Heart left ventricle (tissue), 16 donors: ENCODE measurements at regions not wholly inside any gene's neighbourhood (a gene's known extent, or its start where the extent isn't known, plus 50 kb on each side); places are given as distances from the start of the nearest gene placed in this dataset.

Experiments
- ATAC-seq, 4 donors: fragments of 200-7000 bp; cut with Tn5 transposase; one replicate each; pipeline ENCODE4 v1.9.1; 2020 to 2022; ENCODE audit warnings: moderate library complexity in 4 of 4, mild to moderate bottlenecking in 3 of 4, moderate number of reproducible peaks in 1 of 4
- DNase-seq, 5 donors: peaks; one replicate each; pipeline ENCODE4 v3.0.0-alpha.2; 2020
- H3K27ac ChIP-seq, 12 donors: fragments of 200-600 bp; sonication (generic) in 4 of 12; one replicate each; pipeline versions ENCODE4 v1.5.0 to v1.8.0; 2016 to 2022; ENCODE audit warnings: mild to moderate bottlenecking in 2 of 12
- H3K27me3 ChIP-seq, 9 donors: fragments of 200-600 bp; sonication (generic) in 2 of 9; one replicate each; pipeline versions ENCODE4 v1.5.1 to v1.8.0; 2016 to 2022; ENCODE audit warnings: mild to moderate bottlenecking in 3 of 9
- H3K36me3 ChIP-seq, 9 donors: fragments of 200-600 bp; sonication (generic) in 2 of 9; one replicate each; pipeline versions ENCODE4 v1.5.0 to v1.8.0; 2018 to 2022; ENCODE audit warnings: mild to moderate bottlenecking in 2 of 9
- H3K4me1 ChIP-seq, 12 donors: fragments of 200-600 bp; sonication (generic) in 4 of 12; one replicate each; pipeline versions ENCODE4 v1.5.0 to v1.8.0; 2016 to 2022; ENCODE audit warnings: mild to moderate bottlenecking in 3 of 12
- H3K4me3 ChIP-seq, 12 donors: fragments of 200-600 bp; sonication (generic) in 4 of 12; one replicate each; pipeline versions ENCODE4 v1.5.0 to v1.8.0; 2017 to 2022; ENCODE audit warnings: mild to moderate bottlenecking in 9 of 12, moderate library complexity in 4 of 12
- H3K9me3 ChIP-seq, 12 donors: fragments of 200-600 bp; sonication (generic) in 4 of 12; one replicate each; pipeline versions ENCODE4 v1.5.0 to v1.8.0; 2016 to 2022; ENCODE audit warnings: mild to moderate bottlenecking in 1 of 12
- CTCF ChIP-seq, 12 donors: fragments of 200-600 bp; sonication (generic) in 4 of 12; IDR thresholded peaks; one replicate each; pipeline versions ENCODE4 v1.5.0 to v1.8.0; 2018 to 2022; ENCODE audit warnings: antibody characterized with exemption in 12 of 12, mild to moderate bottlenecking in 5 of 12
- POLR2A ChIP-seq, 2 donors: fragments of 450-650 bp; IDR thresholded peaks; one replicate each; pipeline ENCODE4 v1.6.1; 2017; ENCODE audit warnings: antibody characterized with exemption in 2 of 2, mild to moderate bottlenecking in 2 of 2, moderate library complexity in 2 of 2
- WGBS, 4 donors: extraction: QIAGEN DNeasy Blood & Tissue Kit in 2 of 4; methylation state at CpG; one replicate each; pipeline versions ENCODE4 v1.1.5 to v1.1.7; 2013 to 2018; 5-methylcytosine and 5-hydroxymethylcytosine counted together
- intact Hi-C, 10 donors: fragments of 100-400 bp; cut with DNase I; formaldehyde crosslinking; loops; one replicate each; pipeline versions ENCODE4 v1.11.1 to v1.14.2; 2022
- donor health status: ischemic (EF 13 %, LVEDD 7.1; RV severe dilation, severe dysfunction).
- donor health status: healthy with polysubstance abuse.
- donor health status: DM: no; HTN: yes; CAD: no.
- donor health status: DM: no; HTN: no; CAD: no.
- donor health status: ischemic (EF 25% LVEDD 6.9; RV normal size, moderate dysfunction).
- donor health status: ischemic (EF 25% LVEDD 5.7; RV mildly dilated, moderate dysfunction).
- donor health status: healthy.
- donor health status: DM: yes; HTN: yes; CAD: no.
- donor health status: ischemic (EF 35%, LVEDD 5.7; RV mildly dilated, moderate dysfunction).
- donor health status: nonischemic (EF 11% LVEDD 7.7; RV severe dilation, severe dysfunction).
- donor health status: DM: yes; HTN: yes; CAD: no.
- donor health status: PGD.
- donor health status: ischemic (EF 29% LVEDD 5.4; RV normal size, mild dysfunction).
- donor health status: nonischemic (EF 23%, LVEDD 6.1; RV moderate dilation, normal function).

GRCh38 chr9:75616052-75616451 is 274.4 kb upstream of the PCSK5 start:
- H3K4me3 ChIP-seq, result no peak overlapping the region
- H3K27ac ChIP-seq, result no peak overlapping the region
- TF ChIP-seq POLR2A (IDR thresholded peaks at IDR 0.05) (no peak), CTCF (IDR thresholded peaks at IDR 0.05) (no peak)
- intact Hi-C loops, result loop anchor here in 2 of 10 donors (5.0 to 10.0 kb wide), 2 partner anchors 229 to 241 kb away; no protein-coding TSS in a partner anchor
- no peaks in the 10 kb centered on the region for H3K27me3 ChIP-seq
- peaks cover 0 to 8% (median 0%) of the 10 kb centered on the region in 12 donors for H3K4me1 ChIP-seq
- DNase-seq (no peak), ATAC-seq (no peak)
- H3K9me3 ChIP-seq, result peaks cover 0 to 5% (median 0%) of the 10 kb centered on the region in 12 donors
- H3K36me3 ChIP-seq, result no peaks in the 10 kb centered on the region
- WGBS, 4 donors, result 27 to 51% (median 35%) methylated on average over 1 of the region's 1 CpG

DNA sequence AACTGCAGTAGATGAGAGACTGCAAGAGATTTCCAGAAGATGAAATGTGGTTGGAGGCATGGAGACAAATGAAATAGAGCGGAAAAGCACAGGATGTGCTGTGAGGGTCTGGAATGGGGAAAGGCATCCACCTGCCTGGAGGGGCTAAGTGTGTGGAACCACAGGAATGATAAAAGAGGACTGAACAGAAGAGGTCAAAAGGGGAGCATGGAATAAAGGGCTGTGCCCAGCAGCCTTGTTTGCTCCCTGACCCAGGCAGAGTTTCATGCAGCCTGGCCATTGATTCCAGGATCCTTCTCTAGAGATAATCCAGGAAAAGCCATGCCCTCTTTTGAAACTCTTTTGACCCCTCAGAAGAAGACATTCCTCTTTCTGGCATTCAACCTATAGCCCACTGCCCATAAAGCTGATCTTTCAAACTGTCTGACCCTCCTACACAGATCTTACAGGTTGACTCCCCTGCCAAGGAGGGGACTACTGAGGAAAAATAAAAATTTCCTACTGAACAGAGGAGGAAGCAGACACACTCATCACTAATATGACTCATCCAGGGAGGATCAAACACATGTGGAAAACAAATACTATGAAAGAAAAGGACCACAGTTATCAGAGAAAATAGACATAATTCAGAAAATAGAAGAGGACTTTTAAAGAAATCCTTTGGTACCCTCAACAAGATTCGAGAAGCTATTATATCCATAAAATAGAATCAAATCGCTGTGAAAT is 273.5 kb upstream of the PCSK5 start:
- intact Hi-C loops, result loop anchor here in 2 of 10 donors (5.0 to 10.0 kb wide), 2 partner anchors 228 to 240 kb away; no protein-coding TSS in a partner anchor
- Histone ChIP-seq H3K36me3 (no peaks in the 10 kb centered on the region), H3K27me3 (no peaks in the 10 kb centered on the region), H3K4me3 (no peak overlapping the region), H3K4me1 (peaks cover 0 to 8% (median 0%) of the 10 kb centered on the region in 12 donors), H3K9me3 (peaks cover 0 to 5% (median 0%) of the 10 kb centered on the region in 12 donors), H3K27ac (no peak overlapping the region)
- no peak for DNase-seq
- ATAC-seq, result no peak
- no peak for TF ChIP-seq POLR2A (IDR thresholded peaks at IDR 0.05)
- TF ChIP-seq CTCF (IDR thresholded peaks at IDR 0.05), result no peak
- 96 to 99% (median 97%) methylated on average over 3 of the region's 3 CpGs for WGBS, 4 donors

- no peaks in the 10 kb centered on the region for H3K36me3 ChIP-seq
- no peak overlapping the region for H3K27ac ChIP-seq
- intact Hi-C loops, result loop anchor here in 3 of 10 donors (5.0 to 10.0 kb wide), 2 partner anchors 231 to 244 kb away; no protein-coding TSS in a partner anchor
- peaks cover 0 to 5% (median 0%) of the 10 kb centered on the region in 12 donors for H3K9me3 ChIP-seq
- TF ChIP-seq POLR2A (IDR thresholded peaks at IDR 0.05) (no peak), CTCF (IDR thresholded peaks at IDR 0.05) (peak in 2 of 12 donors; percentile 14 to 16)
- no peak overlapping the region for H3K4me3 ChIP-seq
- H3K27me3 ChIP-seq, result no peaks in the 10 kb centered on the region
- peak in 3 of 4 donors; percentile 20 to 60 (median 55) for ATAC-seq
- DNase-seq, result no peak
- H3K4me1 ChIP-seq, result peaks cover 0 to 10% (median 0%) of the 10 kb centered on the region in 12 donors
Observed at GRCh38 chr9:75623462-75623861, 267.0 kb upstream of the PCSK5 start.

GRCh38 chr9:75624998-75625397 is 265.5 kb upstream of the PCSK5 start:
- intact Hi-C loops, result loop anchor here in 3 of 10 donors (5.0 to 10.0 kb wide), 2 partner anchors 230 to 242 kb away; no protein-coding TSS in a partner anchor
- WGBS, 4 donors, result 41 to 42% methylated on average over 2 of the region's 2 CpGs; no CpG with 5 or more reads in 2 of the 4 donors
- H3K27ac ChIP-seq, result no peak overlapping the region
- TF ChIP-seq CTCF (IDR thresholded peaks at IDR 0.05), result no peak
- no peak for TF ChIP-seq POLR2A (IDR thresholded peaks at IDR 0.05)
- H3K36me3 ChIP-seq, result no peaks in the 10 kb centered on the region
- H3K4me1 ChIP-seq, result peaks cover 0 to 10% (median 0%) of the 10 kb centered on the region in 12 donors
- no peak overlapping the region for H3K4me3 ChIP-seq
- DNase-seq, result peak in 1 of 5 donors; percentile 30
- no peaks in the 10 kb centered on the region for H3K27me3 ChIP-seq
- peaks cover 0 to 5% (median 0%) of the 10 kb centered on the region in 12 donors for H3K9me3 ChIP-seq
- ATAC-seq, result peak; percentile 37 to 48 (median 40)
